ENCODE measurements at regions not wholly inside any gene's neighbourhood (a gene's known extent, or its start where the extent isn't known, plus 50 kb on each side); places are given as distances from the start of the nearest gene placed in this dataset.
"Not testable (repeated sequence)": the region's sequence is repeated elsewhere in the genome, so short reads cannot be mapped to it uniquely, and the experiment has no call there.

- no peak for DNase-seq (ENCODE audit: extremely low read depth, low read depth)
- H3K4me3 ChIP-seq (replicated peaks; ENCODE audit: low read depth, low read length), result no peak overlapping the region
- TF ChIP-seq CTCF (IDR thresholded peaks at IDR 0.05; ENCODE audit: low read depth, low read length, missing control alignments), result no peak
These were observed 197.8 kb downstream of the MEMO1 start for GRCh38 chr2:31813016-31813415.

- H3K4me3 ChIP-seq (replicated peaks; ENCODE audit: low read depth, low read length), result no peak overlapping the region
- no peak for DNase-seq (ENCODE audit: extremely low read depth, low read depth)
- no peak for TF ChIP-seq CTCF (IDR thresholded peaks at IDR 0.05; ENCODE audit: low read depth, low read length, missing control alignments)
These were observed 198.6 kb downstream of the MEMO1 start for GRCh38 chr2:31812051-31812798.

- H3K4me3 ChIP-seq (replicated peaks; ENCODE audit: low read depth, low read length), result no peak overlapping the region
- no peak for TF ChIP-seq CTCF (IDR thresholded peaks at IDR 0.05; ENCODE audit: low read depth, low read length, missing control alignments)
- no peak for DNase-seq (ENCODE audit: extremely low read depth, low read depth)
These were observed 199.3 kb downstream of the MEMO1 start for GRCh38 chr2:31811482-31811881.

GRCh38 chr2:31810200-31810917 is 200.4 kb downstream of the MEMO1 start:
- no peak overlapping the region for H3K4me3 ChIP-seq (replicated peaks; ENCODE audit: low read depth, low read length)
- TF ChIP-seq CTCF (IDR thresholded peaks at IDR 0.05; ENCODE audit: low read depth, low read length, missing control alignments), result no peak
- no peak for DNase-seq (ENCODE audit: extremely low read depth, low read depth)

GRCh38 chr2:31805688-31806087 is 205.1 kb downstream of the MEMO1 start:
- no peak overlapping the region for H3K4me3 ChIP-seq (replicated peaks; ENCODE audit: low read depth, low read length)
- TF ChIP-seq CTCF (IDR thresholded peaks at IDR 0.05; ENCODE audit: low read depth, low read length, missing control alignments), result no peak
- no peak for DNase-seq (ENCODE audit: extremely low read depth, low read depth)

GRCh38 chr2:31803481-31804153 is 207.2 kb downstream of the MEMO1 start:
- not testable (repeated sequence) for DNase-seq (ENCODE audit: extremely low read depth, low read depth); H3K4me3 ChIP-seq (replicated peaks; ENCODE audit: low read depth, low read length)

GRCh38 chr2:31802711-31803110 is 208.1 kb downstream of the MEMO1 start:
- no peak for DNase-seq (ENCODE audit: extremely low read depth, low read depth)
- no peak for TF ChIP-seq CTCF (IDR thresholded peaks at IDR 0.05; ENCODE audit: low read depth, low read length, missing control alignments)
- H3K4me3 ChIP-seq (replicated peaks; ENCODE audit: low read depth, low read length), result no peak overlapping the region

GRCh38 chr2:31799282-31799681 is 211.5 kb downstream of the MEMO1 start:
- H3K4me3 ChIP-seq (replicated peaks; ENCODE audit: low read depth, low read length); DNase-seq (ENCODE audit: extremely low read depth, low read depth): not testable (repeated sequence)

All from HFF-Myc (cell line).